ENCODE measurements at regions not wholly inside any gene's neighbourhood (a gene's known extent, or its start where the extent isn't known, plus 50 kb on each side); places are given as distances from the start of the nearest gene placed in this dataset.
"Not testable (repeated sequence)": the region's sequence is repeated elsewhere in the genome, so short reads cannot be mapped to it uniquely, and the experiment has no call there.

DNA sequence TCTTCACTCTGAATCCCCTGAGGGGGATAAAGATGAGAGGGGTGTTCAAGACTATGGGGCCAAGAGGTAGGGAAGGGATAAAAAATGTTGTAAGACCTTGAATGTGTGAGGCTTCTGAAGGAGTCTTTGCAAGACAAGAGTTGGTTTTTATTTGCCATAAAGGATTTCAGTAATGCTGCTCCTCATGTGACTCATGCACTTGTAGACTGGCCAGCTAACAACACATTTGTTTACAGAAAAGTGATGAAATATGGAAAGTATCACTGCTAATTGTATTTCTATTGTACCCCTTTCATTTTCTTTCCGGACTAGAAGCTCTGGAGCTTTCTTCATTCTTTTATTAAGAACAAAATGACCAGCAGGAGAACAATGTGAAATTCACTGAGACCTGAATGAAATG, 782.1 kb downstream of the EPHA4 start:
- no peak for TF ChIP-seq CTCF (IDR thresholded peaks at IDR 0.05; ENCODE audit: low read length, missing control alignments)
- DNase-seq (ENCODE audit: low read depth): peak; percentile 37
- H3K4me3 ChIP-seq (replicated peaks; ENCODE audit: low read depth, low read length): no peak overlapping the region

DNA sequence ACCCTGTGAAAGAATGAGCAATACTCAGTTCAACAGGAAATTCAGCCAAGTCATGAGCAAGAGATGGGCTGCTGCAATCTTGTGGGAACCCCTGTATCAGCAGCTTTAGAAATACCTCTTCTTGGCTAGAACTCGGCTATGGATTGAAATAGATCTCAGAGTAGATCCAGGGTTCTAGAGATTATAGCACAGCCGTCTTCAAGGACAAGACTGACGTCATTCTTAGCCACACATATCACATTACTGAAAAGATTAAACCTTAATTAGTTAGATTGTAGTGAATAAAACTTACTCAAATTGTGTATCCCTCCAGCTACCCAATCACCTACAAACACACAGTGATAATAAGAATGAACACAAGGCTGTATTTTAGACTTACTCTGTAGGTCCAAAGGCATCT, 776.4 kb downstream of the EPHA4 start:
- no peak for DNase-seq (ENCODE audit: low read depth)
- H3K4me3 ChIP-seq (replicated peaks; ENCODE audit: low read depth, low read length): no peak overlapping the region
- TF ChIP-seq CTCF (IDR thresholded peaks at IDR 0.05; ENCODE audit: low read length, missing control alignments): no peak

- DNase-seq (ENCODE audit: low read depth): no peak
- no peak overlapping the region for H3K4me3 ChIP-seq (replicated peaks; ENCODE audit: low read depth, low read length)
- no peak for TF ChIP-seq CTCF (IDR thresholded peaks at IDR 0.05; ENCODE audit: low read length, missing control alignments)
Measured at GRCh38 chr2:220811115-220811514, 761.0 kb downstream of the EPHA4 start.

- no peak overlapping the region for H3K4me3 ChIP-seq (replicated peaks; ENCODE audit: low read depth, low read length)
- DNase-seq (ENCODE audit: low read depth): peak; percentile 34
- no peak for TF ChIP-seq CTCF (IDR thresholded peaks at IDR 0.05; ENCODE audit: low read length, missing control alignments)
Measured at GRCh38 chr2:220811952-220812570, 760.0 kb downstream of the EPHA4 start.

DNA sequence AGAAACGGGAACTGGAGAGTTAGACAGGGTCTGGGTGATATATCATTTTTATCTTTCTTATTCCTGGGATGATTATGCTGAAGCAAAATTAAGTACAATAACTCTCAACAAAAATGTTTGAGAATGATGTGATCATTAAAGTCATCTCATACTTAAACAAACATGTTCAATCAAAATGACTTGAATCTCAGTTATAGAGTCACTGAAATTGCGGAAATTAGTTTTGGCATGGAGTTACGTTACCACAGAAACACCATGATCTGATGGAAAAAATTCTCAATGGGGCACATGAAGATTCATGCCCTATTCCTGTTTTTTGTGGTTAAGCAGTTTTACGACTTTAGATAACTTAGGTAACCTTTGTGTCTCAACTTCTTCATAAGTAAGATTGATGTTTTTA, 757.7 kb downstream of the EPHA4 start:
- DNase-seq (ENCODE audit: low read depth): no peak
- no peak for TF ChIP-seq CTCF (IDR thresholded peaks at IDR 0.05; ENCODE audit: low read length, missing control alignments)
- H3K4me3 ChIP-seq (replicated peaks; ENCODE audit: low read depth, low read length): no peak overlapping the region

DNA sequence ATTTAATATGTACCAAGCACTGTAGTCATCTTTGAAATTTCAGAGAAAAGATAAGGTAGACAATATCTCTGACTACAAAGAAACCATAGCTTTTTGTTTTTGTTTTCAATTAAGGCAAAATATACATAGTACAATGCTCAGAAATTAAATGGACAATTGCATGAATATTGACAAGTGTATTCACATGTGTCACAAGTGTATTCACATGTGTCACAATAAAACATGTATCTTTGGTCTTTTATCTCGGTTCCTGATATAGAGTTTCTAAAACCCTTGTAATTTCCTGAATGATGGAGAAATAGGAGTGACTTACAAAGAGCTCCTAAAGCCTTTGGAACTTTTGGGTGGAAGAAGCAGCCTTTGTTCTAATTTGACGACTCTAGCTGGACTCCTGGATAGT, 756.4 kb downstream of the EPHA4 start:
- no peak for TF ChIP-seq CTCF (IDR thresholded peaks at IDR 0.05; ENCODE audit: low read length, missing control alignments)
- no peak for DNase-seq (ENCODE audit: low read depth)
- no peak overlapping the region for H3K4me3 ChIP-seq (replicated peaks; ENCODE audit: low read depth, low read length)

DNA sequence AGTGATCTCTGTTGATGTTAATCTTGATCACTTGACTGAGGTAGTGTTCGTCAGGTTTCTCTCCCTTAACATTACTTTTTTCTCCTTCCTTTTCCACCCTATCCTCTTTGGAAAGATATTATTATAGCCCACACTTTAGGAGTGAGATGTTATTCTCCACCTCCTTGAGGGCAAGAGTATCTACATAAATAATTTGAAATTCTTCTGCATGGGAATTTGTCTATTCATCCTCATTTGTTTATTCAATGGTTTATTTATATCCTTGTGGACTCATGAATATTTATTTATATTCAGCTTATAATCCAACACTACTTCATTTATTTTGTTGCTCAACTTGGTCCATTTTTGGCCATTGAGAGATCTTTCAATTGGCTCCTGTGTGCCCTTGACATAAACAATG, 750.4 kb downstream of the EPHA4 start:
- DNase-seq (ENCODE audit: low read depth): no peak
- H3K4me3 ChIP-seq (replicated peaks; ENCODE audit: low read depth, low read length): no peak overlapping the region
- no peak for TF ChIP-seq CTCF (IDR thresholded peaks at IDR 0.05; ENCODE audit: low read length, missing control alignments)

- DNase-seq (ENCODE audit: low read depth); H3K4me3 ChIP-seq (replicated peaks; ENCODE audit: low read depth, low read length): not testable (repeated sequence)
Measured at GRCh38 chr2:220823590-220823989, 748.5 kb downstream of the EPHA4 start.
